ENCODE measurements at regions not wholly inside any gene's neighbourhood (a gene's known extent, or its start where the extent isn't known, plus 50 kb on each side); places are given as distances from the start of the nearest gene placed in this dataset.

- TF ChIP-seq POLR2A (IDR thresholded peaks at IDR 0.05) (no peak), CTCF (IDR thresholded peaks at IDR 0.05) (no peak)
These were observed 1068.9 kb downstream of the TYW1 start for GRCh38 chr7:68065581-68065980.
